GM12878 (cell line): ENCODE measurements at regions not wholly inside any gene's neighbourhood (a gene's known extent, or its start where the extent isn't known, plus 50 kb on each side); places are given as distances from the start of the nearest gene placed in this dataset.

Source experiments
- ATAC-seq: fragments of 200-7000 bp; cut with Tn5 transposase; 3 replicates; pipeline ENCODE4 v1.9.1; 2020; ENCODE audit warnings: mild to moderate bottlenecking, moderate library complexity
- BruUV-seq: library from RNA; stranded (reverse); fragments of 400-500 nt; replicated peaks from 2 replicates; lab custom pipeline; 2021; lab: Mats Ljungman, UMichigan
- CTCF ChIA-PET: fragments of 300-600 bp; sonication (Branson Sonifier 250); formaldehyde crosslinking; extraction: SDS; loops from one replicate; lab custom pipeline; 2021; ENCODE audit warnings: inconsistent platforms; lab: Yijun Ruan, JAX
- POLR2A ChIA-PET: fragments of 350-600 bp; formaldehyde crosslinking; extraction: SDS; loops from one replicate; lab custom pipeline; 2021; ENCODE audit warnings: inconsistent platforms; lab: Charles Lee
- RAD21 ChIA-PET: fragments of 300-600 bp; sonication (Branson Sonifier 250); formaldehyde crosslinking; loops from one replicate; lab custom pipeline; 2023; ENCODE audit warnings: antibody characterized with exemption; ENCODE audit not compliant: unreplicated experiment; lab: Charles Lee
- SMC1A ChIA-PET: fragments of 300-600 bp; sonication (Branson Sonifier 250); formaldehyde crosslinking; loops from one replicate; lab custom pipeline; 2023; ENCODE audit not compliant: unreplicated experiment, uncharacterized antibody; lab: Charles Lee
- DNase-seq: peaks from one replicate; pipeline ENCODE4 v3.0.0-alpha.2; 2011; ENCODE audit warnings: low read depth, low spot score
- FAIRE-seq: peaks from 3 replicates; lab custom pipeline; 2011; peaks lifted over from hg19 to GRCh38; lab: Jason Lieb, UNC
- H2AFZ ChIP-seq: 2 replicates; pipeline ENCODE4 v1.6.0; 2011; ENCODE audit warnings: low read depth, low read length, control low read depth; ENCODE audit not compliant: control insufficient read depth
- H3K27ac ChIP-seq: 2 replicates; pipeline ENCODE4 v1.5.1; 2011; ENCODE audit warnings: control low read depth; ENCODE audit not compliant: control insufficient read depth, insufficient read depth
- H3K27me3 ChIP-seq, 2 experiments: replicated peaks in 1 of 2; 2 replicates each; pipeline versions ENCODE4 v1.6.0 to v1.6.1; 2011; ENCODE audit warnings: low read length in 1 of 2; ENCODE audit not compliant: control insufficient read depth in 2 of 2, insufficient read depth in 2 of 2
- H3K36me3 ChIP-seq, 2 experiments: 2 replicates each; pipeline ENCODE4 v1.5.1; 2011; ENCODE audit warnings: low read length in 1 of 2; ENCODE audit not compliant: control insufficient read depth in 2 of 2, insufficient read depth in 2 of 2
- H3K4me1 ChIP-seq: 2 replicates; pipeline ENCODE4 v1.6.1; 2011; ENCODE audit warnings: mild to moderate bottlenecking, low read length, moderate library complexity, mixed read lengths; ENCODE audit not compliant: control insufficient read depth, insufficient read depth
- H3K4me2 ChIP-seq: 2 replicates; pipeline ENCODE4 v1.6.0; 2011; ENCODE audit warnings: control low read depth; ENCODE audit not compliant: control insufficient read depth, insufficient read depth
- H3K4me3 ChIP-seq: fragments of 200-600 bp; sonication (generic); 2 replicates; pipeline ENCODE4 v1.5.1; 2016
- H3K79me2 ChIP-seq: 2 replicates; pipeline ENCODE4 v1.6.0; 2011; ENCODE audit warnings: low read length; ENCODE audit not compliant: control insufficient read depth, insufficient read depth
- H3K9ac ChIP-seq: 2 replicates; pipeline ENCODE4 v1.8.0; 2011; ENCODE audit warnings: low read length, control low read depth, mixed read lengths; ENCODE audit not compliant: control insufficient read depth, insufficient read depth
- H3K9me3 ChIP-seq: replicated peaks from 3 replicates; pipeline ENCODE4 v1.5.1; 2011; ENCODE audit warnings: mild to moderate bottlenecking, low read length; ENCODE audit not compliant: control insufficient read depth, insufficient read depth
- H4K20me1 ChIP-seq: 2 replicates; pipeline ENCODE4 v1.6.0; 2011; ENCODE audit not compliant: control insufficient read depth, insufficient read depth
- BACH1 ChIP-seq: fragments of 450-650 bp; IDR thresholded peaks from 2 replicates; pipeline ENCODE4 v1.6.1; 2017; ENCODE audit warnings: mild to moderate bottlenecking, borderline replicate concordance
- BHLHE40 ChIP-seq, 2 experiments: fragments of 450-650 bp in 1 of 2; IDR thresholded peaks; 2 replicates each; pipeline ENCODE4 v1.6.1; 2011 to 2017; ENCODE audit warnings: low read depth in 2 of 2, borderline replicate concordance in 1 of 2, improper control_type of control experiment in 1 of 2, low read length in 1 of 2, mild to moderate bottlenecking in 1 of 2
- CREB1 ChIP-seq: IDR thresholded peaks from 2 replicates; pipeline ENCODE4 v1.6.1; 2012; ENCODE audit warnings: low read depth, mild to moderate bottlenecking, inconsistent platforms
- ESRRA ChIP-seq: IDR thresholded peaks from 2 replicates; pipeline ENCODE4 v1.6.1; 2012; ENCODE audit warnings: mild to moderate bottlenecking, low read length, improper control_type of control experiment
- EZH2 ChIP-seq: IDR thresholded peaks from 2 replicates; pipeline ENCODE4 v1.6.1; 2012; ENCODE audit warnings: low read depth, mild to moderate bottlenecking, control low read depth, inconsistent platforms, low read length, borderline replicate concordance; ENCODE audit not compliant: control insufficient read depth
- HDAC2 ChIP-seq: fragments of 200-600 bp; sonication (generic); IDR thresholded peaks from 2 replicates; pipeline ENCODE4 v1.6.1; 2017
- POLR2A ChIP-seq: IDR thresholded peaks from 2 replicates; pipeline ENCODE4 v1.6.1; 2011; ENCODE audit warnings: low read depth, mild to moderate bottlenecking, low read length
- STAT1 ChIP-seq: fragments of 450-650 bp; conservative IDR thresholded peaks from 2 replicates; pipeline ENCODE4 v1.6.1; 2014; ENCODE audit warnings: antibody characterized with exemption, mild to moderate bottlenecking
- SUPT20H ChIP-seq: IDR thresholded peaks from 2 replicates; pipeline ENCODE4 v1.6.1; 2011; ENCODE audit warnings: low read depth, mild to moderate bottlenecking, low read length, moderate library complexity, borderline replicate concordance; ENCODE audit not compliant: control insufficient read depth
- TARDBP ChIP-seq: IDR thresholded peaks from 2 replicates; pipeline ENCODE4 v1.6.1; 2016; ENCODE audit warnings: borderline replicate concordance
- ZSCAN29 ChIP-seq: fragments of 450-650 bp; IDR thresholded peaks from 2 replicates; pipeline ENCODE4 v1.6.1; 2017; ENCODE audit warnings: mild to moderate bottlenecking, moderate library complexity
- WGBS: methylation state at CpG from one replicate; pipeline ENCODE4 v1.1.6; 2016; ENCODE audit warnings: low lambda C conversion rate; ENCODE audit not compliant: insufficient replicate concordance, insufficient coverage; ENCODE audit errors: missing lambda C conversion rate; 5-methylcytosine and 5-hydroxymethylcytosine counted together
- in situ Hi-C: fragments of 300-500 bp; cut with MboI; formaldehyde crosslinking; loops from 9 replicates; pipeline ENCODE4 v1.14.3; 2018; ENCODE audit warnings: mixed read lengths
- intact Hi-C: fragments of 100-400 bp; cut with micrococcal nuclease; formaldehyde crosslinking; loops from one replicate; pipeline ENCODE4 v1.14.2; 2022; ENCODE audit not compliant: unreplicated experiment
- TF ChIP-seq, protein P1 (sequence below): IDR thresholded peaks from 2 replicates; pipeline ENCODE4 v1.6.1; 2011; ENCODE audit warnings: low read depth, mild to moderate bottlenecking, low read length, moderate library complexity, borderline replicate concordance; ENCODE audit errors: extremely low read depth

DNA sequence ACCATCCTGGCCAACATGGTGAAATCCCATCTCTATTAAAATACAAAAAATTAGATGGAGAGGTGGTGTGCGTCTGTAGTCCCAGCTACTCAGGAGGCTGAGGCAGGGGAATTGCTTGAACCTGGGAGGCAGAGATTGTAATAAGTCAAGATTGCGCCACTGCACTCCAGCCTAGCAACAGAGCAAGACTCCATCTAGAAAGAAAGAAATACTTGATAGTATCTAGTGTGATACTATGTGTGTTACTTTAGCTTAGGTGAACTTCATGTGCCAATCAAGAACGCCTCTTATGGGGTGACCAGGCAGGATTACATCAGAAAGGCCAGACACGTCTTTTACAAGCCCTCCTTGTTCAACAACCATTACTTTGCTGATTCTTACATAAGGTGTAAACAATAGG lies 107.1 kb downstream of the TMEM170B start:
- DNase-seq (no peak), ATAC-seq (no peak), FAIRE-seq (no peak)
- H3K79me2 ChIP-seq = no peaks in the 10 kb centered on the region
- no peak overlapping the region for H3K4me2 ChIP-seq
- no peaks in the 10 kb centered on the region for H3K36me3 ChIP-seq
- no peaks in the 10 kb centered on the region for H4K20me1 ChIP-seq
- 52% methylated on average over 4 of the region's 4 CpGs for WGBS
- intact Hi-C loops = no loop called here
- TF ChIP-seq ZSCAN29 (no peak), EZH2 (no peak), ESRRA (no peak), BHLHE40 (IDR thresholded peaks at IDR 0.05; ENCODE audit: borderline replicate concordance in 1 of 2, low read depth in 2 of 2, low read length in 1 of 2) (no peak), POLR2A (no peak), HDAC2 (no peak), BACH1 (no peak), TARDBP (no peak), CREB1 (no peak), SUPT20H (no peak), STAT1 (no peak)
- TF ChIP-seq, protein P1, sequence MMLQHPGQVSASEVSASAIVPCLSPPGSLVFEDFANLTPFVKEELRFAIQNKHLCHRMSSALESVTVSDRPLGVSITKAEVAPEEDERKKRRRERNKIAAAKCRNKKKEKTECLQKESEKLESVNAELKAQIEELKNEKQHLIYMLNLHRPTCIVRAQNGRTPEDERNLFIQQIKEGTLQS = no peak
- in situ Hi-C loops = no loop called here
- no peak overlapping the region for H2AFZ ChIP-seq
- H3K27me3 ChIP-seq = no peaks in the 10 kb centered on the region
- H3K9me3 ChIP-seq = no peaks in the 10 kb centered on the region; the same call in 2 of the 3 replicates
- no peak overlapping the region for H3K4me3 ChIP-seq
- ChIA-PET POLR2A (no interaction called here), CTCF (interaction anchor here (0.6 kb wide), 1 partner anchor 827 kb away, joined by 3 read pairs; no protein-coding TSS in a partner anchor), SMC1A (interaction anchor here (0.6 to 1.0 kb wide), 2 partner anchors 29 to 116 kb away, joined by 3 read pairs; no protein-coding TSS in a partner anchor), RAD21 (no interaction called here)
- H3K4me1 ChIP-seq = no peaks in the 10 kb centered on the region
- H3K27ac ChIP-seq = no peak overlapping the region
- no TSS peak for BruUV-seq
- H3K9ac ChIP-seq = no peak overlapping the region
